Gastrocnemius medialis (tissue), 4 donors: ENCODE measurements at regions not wholly inside any gene's neighbourhood (a gene's known extent, or its start where the extent isn't known, plus 50 kb on each side); places are given as distances from the start of the nearest gene placed in this dataset.

ENCODE experiments used
- CTCF ChIP-seq, 5 experiments: fragments of 450-650 bp in 3 of 5; fragments of 200-600 bp in 2 of 5; sonication (generic) in 2 of 5; IDR thresholded peaks in 4 of 5; conservative IDR thresholded peaks in 1 of 5; 1 replicate in 4 of 5; 2 replicates in 1 of 5; pipeline ENCODE4 v1.5.1; 2016 to 2019; ENCODE audit warnings: antibody characterized with exemption in 5 of 5, mild to moderate bottlenecking in 3 of 5, moderate library complexity in 3 of 5
- POLR2A ChIP-seq, 2 donors: fragments of 450-650 bp; IDR thresholded peaks; one replicate each; pipeline ENCODE4 v1.6.1; 2017; ENCODE audit warnings: antibody characterized with exemption in 2 of 2, mild to moderate bottlenecking in 2 of 2, moderate library complexity in 2 of 2

- no peak for TF ChIP-seq CTCF (IDR thresholded peaks at IDR 0.05 in 4 of 5, conservative IDR thresholded peaks at IDR 0.05 in 1 of 5)
- TF ChIP-seq POLR2A (IDR thresholded peaks at IDR 0.05) = no peak
Observed at GRCh38 chr6:149130090-149130489, 187.4 kb upstream of the TAB2 start.
